B cell (primary cell): ENCODE measurements at regions not wholly inside any gene's neighbourhood (a gene's known extent, or its start where the extent isn't known, plus 50 kb on each side); places are given as distances from the start of the nearest gene placed in this dataset.

ENCODE experiments used
- ATAC-seq: fragments of 200-7000 bp; cut with Tn5 transposase; one replicate; pipeline ENCODE4 v1.10.0; 2021; ENCODE audit warnings: low read depth, mild to moderate bottlenecking, moderate number of reproducible peaks, moderate library complexity
- CTCF ChIA-PET: fragments of 350-600 bp; sonication (Branson Sonifier 250); formaldehyde crosslinking; loops from one replicate; lab custom pipeline; 2021; ENCODE audit warnings: antibody characterized with exemption, inconsistent platforms; lab: Charles Lee
- POLR2A ChIA-PET: fragments of 350-600 bp; sonication (Branson Sonifier 250); formaldehyde crosslinking; loops from one replicate; lab custom pipeline; 2021; ENCODE audit warnings: antibody characterized with exemption; lab: Charles Lee
- DNase-seq: peaks from one replicate; pipeline ENCODE4 v3.0.0; 2013
- H2AFZ ChIP-seq: 2 replicates; pipeline ENCODE4 v1.6.1; 2012; ENCODE audit warnings: mild to moderate bottlenecking, low read depth, low read length; ENCODE audit not compliant: insufficient read depth, poor library complexity, severe bottlenecking
- H3K27ac ChIP-seq, 2 donors: 1 replicate in 1 of 2; 2 replicates in 1 of 2; pipeline ENCODE4 v1.5.1; 2012 to 2013; ENCODE audit warnings: low read length in 2 of 2, mild to moderate bottlenecking in 2 of 2, moderate library complexity in 1 of 2
- H3K27me3 ChIP-seq, 4 experiments: fragments of 200-600 bp in 1 of 4; sonication (generic) in 1 of 4; replicated peaks in 1 of 4; 1 replicate in 2 of 4; 2 replicates in 2 of 4; pipeline versions ENCODE4 v1.6.1 to v1.7.0; 2013 to 2016; ENCODE audit warnings: low read length in 3 of 4, mild to moderate bottlenecking in 2 of 4, mixed read lengths in 1 of 4, moderate library complexity in 1 of 4; ENCODE audit not compliant: insufficient read depth in 4 of 4, control insufficient read depth in 3 of 4; ENCODE audit errors: control extremely low read depth in 1 of 4
- H3K36me3 ChIP-seq, 2 experiments: replicated peaks in 1 of 2; 1 replicate in 1 of 2; 2 replicates in 1 of 2; pipeline versions ENCODE4 v1.6.1 to v1.7.1; 2013; ENCODE audit warnings: low read length in 1 of 2; ENCODE audit not compliant: insufficient read depth in 2 of 2, control insufficient read depth in 1 of 2; ENCODE audit errors: control extremely low read depth in 1 of 2, extremely low read depth in 1 of 2
- H3K4me1 ChIP-seq, 2 donors: fragments of 200-600 bp in 1 of 2; sonication (generic) in 1 of 2; 1 replicate in 1 of 2; 2 replicates in 1 of 2; pipeline versions ENCODE4 v1.5.1 to v1.6.1; 2013 to 2017; ENCODE audit warnings: low read length in 2 of 2; ENCODE audit not compliant: control insufficient read depth in 2 of 2, insufficient read depth in 2 of 2
- H3K4me2 ChIP-seq: replicated peaks from 2 replicates; pipeline ENCODE3; 2012; ENCODE audit warnings: mild to moderate bottlenecking, low read depth, low read length; ENCODE audit not compliant: poor library complexity, severe bottlenecking
- H3K4me3 ChIP-seq, 5 experiments: fragments of 200-600 bp in 1 of 5; sonication (generic) in 1 of 5; 1 replicate in 3 of 5; 2 replicates in 2 of 5; pipeline versions ENCODE4 v1.5.1 to v1.7.0; 2011 to 2016; ENCODE audit warnings: low read length in 4 of 5, mild to moderate bottlenecking in 4 of 5, low read depth in 2 of 5, control low read depth in 1 of 5, moderate library complexity in 1 of 5; ENCODE audit not compliant: insufficient read depth in 1 of 5; ENCODE audit errors: control extremely low read depth in 1 of 5, extremely low read depth in 1 of 5
- H3K79me2 ChIP-seq: fragments of 200-600 bp; sonication (generic); one replicate; pipeline ENCODE4 v1.6.0; 2016; ENCODE audit warnings: low read length; ENCODE audit not compliant: control insufficient read depth, insufficient read depth
- H3K9ac ChIP-seq: fragments of 200-600 bp; sonication (generic); 2 replicates; pipeline ENCODE4 v1.6.1; 2017; ENCODE audit warnings: mild to moderate bottlenecking, low read length, moderate library complexity
- H3K9me3 ChIP-seq, 3 donors: one replicate each; pipeline versions ENCODE4 v1.6.1 to v1.7.1; 2013; ENCODE audit warnings: low read length in 2 of 3; ENCODE audit not compliant: control insufficient read depth in 2 of 3, insufficient read depth in 1 of 3; ENCODE audit errors: control extremely low read depth in 1 of 3
- H4K20me1 ChIP-seq: 2 replicates; pipeline ENCODE4 v1.6.0; 2012; ENCODE audit warnings: mild to moderate bottlenecking, low read length; ENCODE audit not compliant: insufficient read depth, control insufficient read depth, poor library complexity, severe bottlenecking
- H3K27ac Mint-ChIP-seq: one replicate; pipeline ENCODE4 v1.8.0; 2021; ENCODE audit warnings: mixed read lengths
- H3K27me3 Mint-ChIP-seq: one replicate; pipeline ENCODE4 v1.8.0; 2021; ENCODE audit warnings: mixed read lengths
- H3K4me1 Mint-ChIP-seq: one replicate; pipeline ENCODE4 v1.8.0; 2021; ENCODE audit warnings: mixed read lengths
- H3K4me3 Mint-ChIP-seq: one replicate; pipeline ENCODE4 v1.8.0; 2021; ENCODE audit warnings: mixed read lengths
- H3K9me3 Mint-ChIP-seq: one replicate; pipeline ENCODE4 v1.8.0; 2022; ENCODE audit warnings: mixed read lengths; ENCODE audit not compliant: insufficient read depth
- EZH2 ChIP-seq: IDR thresholded peaks from 2 replicates; pipeline ENCODE4 v1.6.1; 2012; ENCODE audit warnings: borderline replicate concordance, low read depth, mild to moderate bottlenecking, moderate library complexity, low read length; ENCODE audit not compliant: insufficient read depth, poor library complexity, severe bottlenecking
- WGBS: methylation state at CpG from one replicate; pipeline ENCODE4 v1.1.5; 2013; ENCODE audit warnings: missing lambda C conversion rate; ENCODE audit not compliant: insufficient coverage; 5-methylcytosine and 5-hydroxymethylcytosine counted together
- intact Hi-C: fragments of 100-400 bp; cut with micrococcal nuclease; formaldehyde crosslinking; loops from one replicate; pipeline ENCODE4 v1.10.0; 2022
- TF ChIP-seq, protein P1 (sequence below): fragments of 200-600 bp; IDR thresholded peaks from one replicate; pipeline ENCODE4 v1.8.0; 2022; ENCODE audit warnings: antibody characterized with exemption, mild to moderate bottlenecking

DNA sequence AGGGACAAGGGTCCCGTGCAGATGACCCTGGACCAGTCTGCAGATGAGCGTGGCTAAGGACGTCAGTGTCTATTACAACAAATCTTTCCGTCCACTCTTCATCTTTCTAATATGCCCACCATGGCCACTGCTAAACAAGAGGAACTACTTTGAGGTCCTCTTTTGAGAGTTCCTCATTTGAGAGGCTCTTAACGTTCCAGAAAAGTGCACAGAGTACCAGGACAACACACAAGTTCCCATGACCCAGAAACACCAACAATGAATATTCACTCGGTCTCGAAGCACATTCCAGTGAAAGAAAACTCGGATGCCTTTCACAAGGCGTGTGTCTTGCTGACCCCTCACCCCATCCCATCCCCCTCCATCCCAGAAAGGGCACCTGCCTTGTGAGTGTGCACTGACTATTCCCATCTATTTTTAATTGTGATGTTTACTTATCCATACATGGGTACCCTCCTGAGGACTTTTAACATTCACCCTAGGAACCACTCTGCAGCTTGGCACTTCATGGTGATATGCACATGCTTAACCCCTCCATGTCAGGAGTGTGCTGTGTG, 157.0 kb downstream of the SHANK2 start:
- H3K9me3 Mint-ChIP-seq, result no peaks in the 10 kb centered on the region
- no peak for ATAC-seq
- intact Hi-C loops, result no loop called here
- 66% methylated on average over 9 of the region's 9 CpGs for WGBS
- Histone ChIP-seq H4K20me1 (no peaks in the 10 kb centered on the region), H3K4me2 (no peak overlapping the region), H3K27ac (no peak overlapping the region), H3K79me2 (no peaks in the 10 kb centered on the region), H3K4me3 (no peak overlapping the region), H3K9ac (no peak overlapping the region), H3K4me1 (no peaks in the 10 kb centered on the region), H2AFZ (no peak overlapping the region), H3K36me3 (no peaks in the 10 kb centered on the region), H3K27me3 (no peaks in the 10 kb centered on the region), H3K9me3 (peaks cover 0 to 4% (median 0%) of the 10 kb centered on the region in 3 donors)
- no peak for TF ChIP-seq EZH2
- TF ChIP-seq, protein P1, sequence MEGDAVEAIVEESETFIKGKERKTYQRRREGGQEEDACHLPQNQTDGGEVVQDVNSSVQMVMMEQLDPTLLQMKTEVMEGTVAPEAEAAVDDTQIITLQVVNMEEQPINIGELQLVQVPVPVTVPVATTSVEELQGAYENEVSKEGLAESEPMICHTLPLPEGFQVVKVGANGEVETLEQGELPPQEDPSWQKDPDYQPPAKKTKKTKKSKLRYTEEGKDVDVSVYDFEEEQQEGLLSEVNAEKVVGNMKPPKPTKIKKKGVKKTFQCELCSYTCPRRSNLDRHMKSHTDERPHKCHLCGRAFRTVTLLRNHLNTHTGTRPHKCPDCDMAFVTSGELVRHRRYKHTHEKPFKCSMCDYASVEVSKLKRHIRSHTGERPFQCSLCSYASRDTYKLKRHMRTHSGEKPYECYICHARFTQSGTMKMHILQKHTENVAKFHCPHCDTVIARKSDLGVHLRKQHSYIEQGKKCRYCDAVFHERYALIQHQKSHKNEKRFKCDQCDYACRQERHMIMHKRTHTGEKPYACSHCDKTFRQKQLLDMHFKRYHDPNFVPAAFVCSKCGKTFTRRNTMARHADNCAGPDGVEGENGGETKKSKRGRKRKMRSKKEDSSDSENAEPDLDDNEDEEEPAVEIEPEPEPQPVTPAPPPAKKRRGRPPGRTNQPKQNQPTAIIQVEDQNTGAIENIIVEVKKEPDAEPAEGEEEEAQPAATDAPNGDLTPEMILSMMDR, result no peak
- no peak overlapping the region for H3K27ac Mint-ChIP-seq
- H3K4me3 Mint-ChIP-seq, result no peak overlapping the region
- H3K4me1 Mint-ChIP-seq, result no peaks in the 10 kb centered on the region
- POLR2A ChIA-PET, result no interaction called here
- CTCF ChIA-PET, result no interaction called here
- DNase-seq, result no peak
- peaks cover 14% of the 10 kb centered on the region for H3K27me3 Mint-ChIP-seq

DNA sequence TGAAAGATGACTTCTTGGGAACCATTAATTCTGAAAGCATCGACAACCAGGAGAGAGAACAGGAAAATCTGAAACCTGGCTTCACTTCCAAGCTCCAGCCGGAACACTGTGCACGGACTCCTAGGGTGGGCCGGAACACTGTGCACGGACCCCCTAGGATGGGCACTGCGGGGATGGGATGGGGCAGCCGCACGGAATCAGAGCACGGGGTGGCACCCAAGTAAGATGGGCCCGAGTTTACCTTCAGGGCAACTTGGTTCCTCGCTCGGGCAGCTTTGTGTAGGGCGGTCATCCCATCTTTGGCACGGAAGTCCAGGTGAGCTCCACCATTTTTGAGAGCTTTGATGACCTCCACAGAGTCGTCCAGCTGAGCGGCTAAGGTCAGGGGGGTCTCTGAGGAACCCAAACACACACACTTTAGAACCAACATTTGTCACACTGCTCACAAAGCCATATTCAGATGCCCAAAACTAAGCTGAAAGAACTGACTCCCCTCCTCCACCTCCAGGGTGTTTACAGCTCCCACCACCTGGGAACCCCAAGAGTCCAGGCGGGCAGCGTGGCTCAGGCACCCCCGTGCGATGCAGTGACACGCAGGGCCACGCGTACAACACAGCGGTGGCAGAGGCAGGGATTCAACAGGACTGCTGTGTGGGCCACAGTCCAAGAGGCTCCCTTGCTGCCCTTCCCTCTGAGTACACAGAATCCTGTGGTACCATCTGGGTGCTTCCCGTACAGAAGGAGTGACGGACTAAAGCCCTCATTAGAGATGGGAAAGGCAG, 157.9 kb downstream of the SHANK2 start:
- Histone ChIP-seq H3K4me1 (no peaks in the 10 kb centered on the region), H3K4me2 (no peak overlapping the region), H4K20me1 (no peaks in the 10 kb centered on the region), H3K79me2 (no peaks in the 10 kb centered on the region), H3K9ac (no peak overlapping the region), H3K9me3 (peaks cover 0 to 4% (median 0%) of the 10 kb centered on the region in 3 donors), H3K27me3 (no peaks in the 10 kb centered on the region), H3K36me3 (no peaks in the 10 kb centered on the region), H2AFZ (no peak overlapping the region), H3K27ac (no peak overlapping the region), H3K4me3 (no peak overlapping the region)
- DNase-seq (no peak), ATAC-seq (no peak)
- WGBS, result 95% methylated on average over 24 of the region's 26 CpGs
- Mint-ChIP-seq H3K4me1 (no peaks in the 10 kb centered on the region), H3K27me3 (peaks cover 11% of the 10 kb centered on the region), H3K27ac (no peak overlapping the region), H3K4me3 (no peak overlapping the region), H3K9me3 (no peaks in the 10 kb centered on the region)
- ChIA-PET CTCF (no interaction called here), POLR2A (no interaction called here)
- intact Hi-C loops, result no loop called here
- TF ChIP-seq EZH2, result no peak
- TF ChIP-seq, protein P1, result no peak
